ENCODE measurements at regions not wholly inside any gene's neighbourhood (a gene's known extent, or its start where the extent isn't known, plus 50 kb on each side); places are given as distances from the start of the nearest gene placed in this dataset.

DNA sequence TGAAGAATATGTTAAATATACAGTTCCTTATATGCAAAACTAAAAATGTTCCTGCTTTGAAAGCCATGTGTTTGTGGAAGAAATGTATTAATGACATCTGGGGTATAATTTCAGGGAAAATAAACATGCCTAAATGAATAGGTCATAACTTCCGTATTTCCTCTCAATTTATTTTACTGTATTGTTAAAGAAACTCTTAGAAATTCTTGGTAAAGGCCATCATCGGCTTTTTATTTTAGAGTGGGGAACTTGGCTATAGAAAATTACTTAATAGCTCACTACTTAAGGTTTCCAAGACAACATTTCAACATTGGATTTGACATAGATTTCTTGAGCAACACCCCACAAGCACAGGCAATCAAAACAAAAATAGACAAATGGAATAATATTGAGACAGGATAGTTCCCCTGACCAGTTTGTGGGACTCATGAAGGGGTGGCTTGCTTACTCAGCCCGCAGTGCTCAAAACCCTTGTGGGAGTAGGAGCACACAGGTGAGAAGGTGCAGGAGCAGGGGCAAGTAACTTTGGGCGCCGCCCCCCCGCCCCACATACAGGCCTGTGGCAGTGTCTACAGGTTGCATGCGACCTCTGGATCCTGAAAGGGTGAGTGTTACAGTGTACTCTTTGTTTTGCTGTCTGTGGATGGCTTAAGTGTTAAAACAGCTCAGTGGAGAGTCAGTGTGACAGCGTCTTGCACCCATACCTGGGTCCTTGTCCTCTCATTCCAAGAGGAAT, 891.4 kb upstream of the C9orf72 start:
- H3K36me3 ChIP-seq (ENCODE audit: control insufficient read depth, insufficient read depth, low read length) = no peaks in the 10 kb centered on the region
- no peaks in the 10 kb centered on the region for H3K79me2 ChIP-seq (ENCODE audit: control insufficient read depth, insufficient read depth, low read length)
- no peaks in the 10 kb centered on the region for H3K9me3 ChIP-seq (replicated peaks; ENCODE audit: control insufficient read depth, insufficient read depth, low read depth, low read length)
- H2AFZ ChIP-seq (ENCODE audit: low read depth, low read length) = no peak overlapping the region
- H3K27me3 ChIP-seq (ENCODE audit: control insufficient read depth in 2 of 2, insufficient read depth in 2 of 2, low read length in 2 of 2) = no peaks in the 10 kb centered on the region
- ChIA-PET POLR2A (no interaction called here), CTCF (ENCODE audit: low intra/inter-chr PET ratio) (no interaction called here)
- no peak for ATAC-seq
- H3K4me1 ChIP-seq (replicated peaks in 1 of 2; ENCODE audit: control insufficient read depth in 2 of 2, insufficient read depth in 2 of 2, low read length in 2 of 2) = no peaks in the 10 kb centered on the region
- in situ Hi-C loops (cut with MboI) (no loop called here), intact Hi-C loops (cut with micrococcal nuclease) (no loop called here)
- no peak overlapping the region for H3K27ac ChIP-seq (ENCODE audit: extremely low read depth, low read depth, low read length)
- no peak for FAIRE-seq
- BruUV-seq (replicated peaks) = no TSS peak
- DNase-seq (ENCODE audit: extremely low read depth in 1 of 4, low spot score in 3 of 4) = no peak
- no peak overlapping the region for H3K4me2 ChIP-seq (ENCODE audit: insufficient read depth, low read length)
- no peak overlapping the region for H3K9ac ChIP-seq (ENCODE audit: insufficient read depth in 1 of 2, low read depth in 2 of 2, low read length in 2 of 2)
- no peaks in the 10 kb centered on the region for H3K9me1 ChIP-seq (ENCODE audit: control insufficient read depth, insufficient read depth, low read length)
- WGBS (ENCODE audit: insufficient coverage, low coverage, missing lambda C conversion rate) = 0% methylated on average over 3 of the region's 8 CpGs
- no peak overlapping the region for H3K4me3 ChIP-seq
- no peaks in the 10 kb centered on the region for H4K20me1 ChIP-seq (replicated peaks; ENCODE audit: control insufficient read depth, insufficient read depth, low read length)
- TF ChIP-seq ZNF445 (CRISPR knock-in tag; IDR thresholded peaks at IDR 0.05; ENCODE audit: low read depth) (no peak), HMG20A (CRISPR knock-in tag; conservative IDR thresholded peaks at IDR 0.05) (no peak), ZNF140 (CRISPR knock-in tag; IDR thresholded peaks at IDR 0.05) (no peak), FOXJ3 (CRISPR knock-in tag; IDR thresholded peaks at IDR 0.05) (no peak), CBX5 (IDR thresholded peaks at IDR 0.05; ENCODE audit: borderline replicate concordance, low read depth) (no peak), POLR2A (conservative IDR thresholded peaks at IDR 0.05) (no peak), ZNF175 (CRISPR knock-in tag; IDR thresholded peaks at IDR 0.05; ENCODE audit: low read depth) (no peak), MCM3 (IDR thresholded peaks at IDR 0.05) (no peak)
- TF ChIP-seq, protein P1, sequence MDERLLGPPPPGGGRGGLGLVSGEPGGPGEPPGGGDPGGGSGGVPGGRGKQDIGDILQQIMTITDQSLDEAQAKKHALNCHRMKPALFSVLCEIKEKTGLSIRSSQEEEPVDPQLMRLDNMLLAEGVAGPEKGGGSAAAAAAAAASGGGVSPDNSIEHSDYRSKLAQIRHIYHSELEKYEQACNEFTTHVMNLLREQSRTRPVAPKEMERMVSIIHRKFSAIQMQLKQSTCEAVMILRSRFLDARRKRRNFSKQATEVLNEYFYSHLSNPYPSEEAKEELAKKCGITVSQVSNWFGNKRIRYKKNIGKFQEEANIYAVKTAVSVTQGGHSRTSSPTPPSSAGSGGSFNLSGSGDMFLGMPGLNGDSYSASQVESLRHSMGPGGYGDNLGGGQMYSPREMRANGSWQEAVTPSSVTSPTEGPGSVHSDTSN (CRISPR knock-in tag; IDR thresholded peaks at IDR 0.05; ENCODE audit: low read depth) = no peak
- TF ChIP-seq, protein P1 (tag; conservative IDR thresholded peaks at IDR 0.05; ENCODE audit: low read depth) = no peak
- TF ChIP-seq, protein P2, sequence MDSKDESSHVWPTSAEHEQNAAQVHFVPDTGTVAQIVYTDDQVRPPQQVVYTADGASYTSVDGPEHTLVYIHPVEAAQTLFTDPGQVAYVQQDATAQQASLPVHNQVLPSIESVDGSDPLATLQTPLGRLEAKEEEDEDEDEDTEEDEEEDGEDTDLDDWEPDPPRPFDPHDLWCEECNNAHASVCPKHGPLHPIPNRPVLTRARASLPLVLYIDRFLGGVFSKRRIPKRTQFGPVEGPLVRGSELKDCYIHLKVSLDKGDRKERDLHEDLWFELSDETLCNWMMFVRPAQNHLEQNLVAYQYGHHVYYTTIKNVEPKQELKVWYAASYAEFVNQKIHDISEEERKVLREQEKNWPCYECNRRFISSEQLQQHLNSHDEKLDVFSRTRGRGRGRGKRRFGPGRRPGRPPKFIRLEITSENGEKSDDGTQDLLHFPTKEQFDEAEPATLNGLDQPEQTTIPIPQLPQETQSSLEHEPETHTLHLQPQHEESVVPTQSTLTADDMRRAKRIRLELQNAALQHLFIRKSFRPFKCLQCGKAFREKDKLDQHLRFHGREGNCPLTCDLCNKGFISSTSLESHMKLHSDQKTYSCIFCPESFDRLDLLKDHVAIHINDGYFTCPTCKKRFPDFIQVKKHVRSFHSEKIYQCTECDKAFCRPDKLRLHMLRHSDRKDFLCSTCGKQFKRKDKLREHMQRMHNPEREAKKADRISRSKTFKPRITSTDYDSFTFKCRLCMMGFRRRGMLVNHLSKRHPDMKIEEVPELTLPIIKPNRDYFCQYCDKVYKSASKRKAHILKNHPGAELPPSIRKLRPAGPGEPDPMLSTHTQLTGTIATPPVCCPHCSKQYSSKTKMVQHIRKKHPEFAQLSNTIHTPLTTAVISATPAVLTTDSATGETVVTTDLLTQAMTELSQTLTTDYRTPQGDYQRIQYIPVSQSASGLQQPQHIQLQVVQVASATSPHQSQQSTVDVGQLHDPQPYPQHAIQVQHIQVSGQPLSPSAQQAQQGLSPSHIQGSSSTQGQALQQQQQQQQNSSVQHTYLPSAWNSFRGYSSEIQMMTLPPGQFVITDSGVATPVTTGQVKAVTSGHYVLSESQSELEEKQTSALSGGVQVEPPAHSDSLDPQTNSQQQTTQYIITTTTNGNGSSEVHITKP (IDR thresholded peaks at IDR 0.05; ENCODE audit: partially characterized antibody) = no peak
- TF ChIP-seq, protein P3, sequence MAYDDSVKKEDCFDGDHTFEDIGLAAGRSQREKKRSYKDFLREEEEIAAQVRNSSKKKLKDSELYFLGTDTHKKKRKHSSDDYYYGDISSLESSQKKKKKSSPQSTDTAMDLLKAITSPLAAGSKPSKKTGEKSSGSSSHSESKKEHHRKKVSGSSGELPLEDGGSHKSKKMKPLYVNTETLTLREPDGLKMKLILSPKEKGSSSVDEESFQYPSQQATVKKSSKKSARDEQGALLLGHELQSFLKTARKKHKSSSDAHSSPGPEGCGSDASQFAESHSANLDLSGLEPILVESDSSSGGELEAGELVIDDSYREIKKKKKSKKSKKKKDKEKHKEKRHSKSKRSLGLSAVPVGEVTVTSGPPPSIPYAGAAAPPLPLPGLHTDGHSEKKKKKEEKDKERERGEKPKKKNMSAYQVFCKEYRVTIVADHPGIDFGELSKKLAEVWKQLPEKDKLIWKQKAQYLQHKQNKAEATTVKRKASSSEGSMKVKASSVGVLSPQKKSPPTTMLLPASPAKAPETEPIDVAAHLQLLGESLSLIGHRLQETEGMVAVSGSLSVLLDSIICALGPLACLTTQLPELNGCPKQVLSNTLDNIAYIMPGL (CRISPR knock-in tag; IDR thresholded peaks at IDR 0.05) = no peak
- TF ChIP-seq, protein P4, sequence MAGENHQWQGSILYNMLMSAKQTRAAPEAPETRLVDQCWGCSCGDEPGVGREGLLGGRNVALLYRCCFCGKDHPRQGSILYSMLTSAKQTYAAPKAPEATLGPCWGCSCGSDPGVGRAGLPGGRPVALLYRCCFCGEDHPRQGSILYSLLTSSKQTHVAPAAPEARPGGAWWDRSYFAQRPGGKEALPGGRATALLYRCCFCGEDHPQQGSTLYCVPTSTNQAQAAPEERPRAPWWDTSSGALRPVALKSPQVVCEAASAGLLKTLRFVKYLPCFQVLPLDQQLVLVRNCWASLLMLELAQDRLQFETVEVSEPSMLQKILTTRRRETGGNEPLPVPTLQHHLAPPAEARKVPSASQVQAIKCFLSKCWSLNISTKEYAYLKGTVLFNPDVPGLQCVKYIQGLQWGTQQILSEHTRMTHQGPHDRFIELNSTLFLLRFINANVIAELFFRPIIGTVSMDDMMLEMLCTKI (IDR thresholded peaks at IDR 0.05; ENCODE audit: partially characterized antibody) = no peak

Data from K562 (cell line).